ENCODE measurements at regions not wholly inside any gene's neighbourhood (a gene's known extent, or its start where the extent isn't known, plus 50 kb on each side); places are given as distances from the start of the nearest gene placed in this dataset.

DNA sequence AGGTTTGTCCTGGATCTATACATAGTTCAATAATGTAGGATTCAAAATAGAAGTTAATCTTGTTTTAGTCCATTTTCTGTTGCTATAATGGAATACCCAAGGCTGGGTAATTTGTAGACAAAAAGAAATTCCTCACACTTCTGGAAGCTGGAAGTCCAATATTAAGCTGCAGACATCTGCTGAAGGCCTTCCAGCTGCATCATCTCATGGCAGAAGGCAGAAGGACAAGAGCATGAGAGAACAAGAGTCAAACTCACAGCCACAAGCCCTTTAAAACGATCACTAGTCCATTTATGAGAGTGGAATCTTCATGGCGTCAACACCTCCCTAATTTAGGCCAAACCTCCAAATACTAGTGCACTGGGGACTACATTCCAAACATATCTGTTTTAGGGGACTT is 669.3 kb downstream of the ROBO2 start:
- TF ChIP-seq, protein P1, sequence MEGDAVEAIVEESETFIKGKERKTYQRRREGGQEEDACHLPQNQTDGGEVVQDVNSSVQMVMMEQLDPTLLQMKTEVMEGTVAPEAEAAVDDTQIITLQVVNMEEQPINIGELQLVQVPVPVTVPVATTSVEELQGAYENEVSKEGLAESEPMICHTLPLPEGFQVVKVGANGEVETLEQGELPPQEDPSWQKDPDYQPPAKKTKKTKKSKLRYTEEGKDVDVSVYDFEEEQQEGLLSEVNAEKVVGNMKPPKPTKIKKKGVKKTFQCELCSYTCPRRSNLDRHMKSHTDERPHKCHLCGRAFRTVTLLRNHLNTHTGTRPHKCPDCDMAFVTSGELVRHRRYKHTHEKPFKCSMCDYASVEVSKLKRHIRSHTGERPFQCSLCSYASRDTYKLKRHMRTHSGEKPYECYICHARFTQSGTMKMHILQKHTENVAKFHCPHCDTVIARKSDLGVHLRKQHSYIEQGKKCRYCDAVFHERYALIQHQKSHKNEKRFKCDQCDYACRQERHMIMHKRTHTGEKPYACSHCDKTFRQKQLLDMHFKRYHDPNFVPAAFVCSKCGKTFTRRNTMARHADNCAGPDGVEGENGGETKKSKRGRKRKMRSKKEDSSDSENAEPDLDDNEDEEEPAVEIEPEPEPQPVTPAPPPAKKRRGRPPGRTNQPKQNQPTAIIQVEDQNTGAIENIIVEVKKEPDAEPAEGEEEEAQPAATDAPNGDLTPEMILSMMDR (IDR thresholded peaks at IDR 0.05) = no peak
- TF ChIP-seq POLR2A (IDR thresholded peaks at IDR 0.05) = no peak
